ENCODE measurements at regions not wholly inside any gene's neighbourhood (a gene's known extent, or its start where the extent isn't known, plus 50 kb on each side); places are given as distances from the start of the nearest gene placed in this dataset.

DNA sequence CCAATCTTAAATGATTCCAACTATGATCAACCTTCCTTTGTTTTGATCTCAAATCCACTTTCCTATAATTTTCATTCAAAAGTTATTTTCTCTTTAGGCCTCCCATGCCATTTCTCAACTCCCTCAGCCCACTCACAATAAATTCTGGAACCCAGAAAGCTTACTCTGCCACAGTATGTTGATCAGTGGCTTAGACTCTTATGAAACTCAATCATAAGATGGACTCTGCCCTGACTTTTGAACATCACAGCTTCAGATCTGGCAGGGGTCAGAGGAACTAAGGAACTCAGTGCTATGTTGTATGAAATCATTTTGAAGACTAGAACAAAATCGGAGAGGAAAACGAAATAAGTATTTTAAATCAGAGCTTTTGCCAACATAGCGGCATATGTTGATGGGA lies 59.8 kb upstream of the LGALSL start:
- TF ChIP-seq POLR2AphosphoS5 (IDR thresholded peaks at IDR 0.05) (no peak), CTCF (IDR thresholded peaks at IDR 0.05) (no peak), POLR2A (IDR thresholded peaks at IDR 0.05) (no peak), EP300 (IDR thresholded peaks at IDR 0.05; ENCODE audit: low read depth) (no peak)
